ENCODE measurements at regions not wholly inside any gene's neighbourhood (a gene's known extent, or its start where the extent isn't known, plus 50 kb on each side); places are given as distances from the start of the nearest gene placed in this dataset.
"Not testable (repeated sequence)": the region's sequence is repeated elsewhere in the genome, so short reads cannot be mapped to it uniquely, and the experiment has no call there.

- TF ChIP-seq CTCF (IDR thresholded peaks at IDR 0.05) = no peak
- Histone ChIP-seq H3K4me3 (no peak overlapping the region), H3K9me3 (no peaks in the 10 kb centered on the region), H3K27me3 (no peaks in the 10 kb centered on the region), H3K27ac (no peak overlapping the region), H3K4me1 (no peaks in the 10 kb centered on the region), H3K36me3 (no peaks in the 10 kb centered on the region)
- no peak for DNase-seq (ENCODE audit: low spot score in 2 of 2)
- intact Hi-C loops (cut with DNase I) = no loop called here
Measured at GRCh38 chr6:134634966-134635365, 314.9 kb downstream of the ALDH8A1 start.

GRCh38 chr6:134634466-134634865 is 315.4 kb downstream of the ALDH8A1 start:
- no peak overlapping the region for H3K27ac ChIP-seq
- H3K9me3 ChIP-seq = no peaks in the 10 kb centered on the region
- intact Hi-C loops (cut with DNase I) = no loop called here
- no peaks in the 10 kb centered on the region for H3K36me3 ChIP-seq
- H3K4me3 ChIP-seq = no peak overlapping the region
- no peaks in the 10 kb centered on the region for H3K4me1 ChIP-seq
- H3K27me3 ChIP-seq = no peaks in the 10 kb centered on the region
- DNase-seq (ENCODE audit: low spot score in 2 of 2) = no peak
- TF ChIP-seq CTCF (IDR thresholded peaks at IDR 0.05) = no peak

GRCh38 chr6:134632982-134633940 is 315.3 kb upstream of the SGK1 start:
- H3K4me3 ChIP-seq; H3K36me3 ChIP-seq; H3K27me3 ChIP-seq; H3K4me1 ChIP-seq; H3K27ac ChIP-seq; intact Hi-C loops (cut with DNase I); DNase-seq (ENCODE audit: low spot score in 2 of 2); H3K9me3 ChIP-seq: not testable (repeated sequence)

- H3K4me3 ChIP-seq = no peak overlapping the region
- no peak for DNase-seq (ENCODE audit: low spot score in 2 of 2)
- no peak overlapping the region for H3K27ac ChIP-seq
- intact Hi-C loops (cut with DNase I) = no loop called here
- no peaks in the 10 kb centered on the region for H3K36me3 ChIP-seq
- no peak for TF ChIP-seq CTCF (IDR thresholded peaks at IDR 0.05)
- H3K9me3 ChIP-seq = no peaks in the 10 kb centered on the region
- H3K27me3 ChIP-seq = no peaks in the 10 kb centered on the region
- no peaks in the 10 kb centered on the region for H3K4me1 ChIP-seq
Measured at GRCh38 chr6:134632024-134632423, 314.1 kb upstream of the SGK1 start.

GRCh38 chr6:134631398-134631924 is 313.5 kb upstream of the SGK1 start:
- no peak overlapping the region for H3K27ac ChIP-seq
- intact Hi-C loops (cut with DNase I) = no loop called here
- no peak for TF ChIP-seq CTCF (IDR thresholded peaks at IDR 0.05)
- no peak overlapping the region for H3K4me3 ChIP-seq
- no peaks in the 10 kb centered on the region for H3K27me3 ChIP-seq
- DNase-seq (ENCODE audit: low spot score in 2 of 2) = no peak
- no peaks in the 10 kb centered on the region for H3K4me1 ChIP-seq
- H3K36me3 ChIP-seq = no peaks in the 10 kb centered on the region
- no peaks in the 10 kb centered on the region for H3K9me3 ChIP-seq

- Histone ChIP-seq H3K4me1 (no peaks in the 10 kb centered on the region), H3K36me3 (no peaks in the 10 kb centered on the region), H3K4me3 (no peak overlapping the region), H3K27ac (no peak overlapping the region), H3K27me3 (no peaks in the 10 kb centered on the region), H3K9me3 (no peaks in the 10 kb centered on the region)
- TF ChIP-seq CTCF (IDR thresholded peaks at IDR 0.05) = no peak
- no peak for DNase-seq (ENCODE audit: low spot score in 2 of 2)
- intact Hi-C loops (cut with DNase I) = no loop called here
Measured at GRCh38 chr6:134630508-134631121, 312.7 kb upstream of the SGK1 start.

All from ascending aorta (tissue), 2 donors.